Colonic mucosa (tissue), 4 donors: ENCODE measurements at regions not wholly inside any gene's neighbourhood (a gene's known extent, or its start where the extent isn't known, plus 50 kb on each side); places are given as distances from the start of the nearest gene placed in this dataset.
"Not testable (repeated sequence)": the region's sequence is repeated elsewhere in the genome, so short reads cannot be mapped to it uniquely, and the experiment has no call there.

ENCODE experiments used
- DNase-seq: peaks from one replicate; pipeline ENCODE4 v3.0.0-alpha.2; 2020
- H3K27ac ChIP-seq: fragments of 200-600 bp; one replicate; pipeline ENCODE4 v1.8.0; 2021
- H3K27me3 ChIP-seq: fragments of 200-600 bp; one replicate; pipeline ENCODE4 v1.8.0; 2021
- H3K36me3 ChIP-seq: fragments of 200-600 bp; one replicate; pipeline ENCODE4 v1.8.0; 2021
- H3K4me1 ChIP-seq: fragments of 200-600 bp; one replicate; pipeline ENCODE4 v1.8.0; 2021; ENCODE audit warnings: mild to moderate bottlenecking
- H3K4me3 ChIP-seq: fragments of 200-600 bp; one replicate; pipeline ENCODE4 v1.8.0; 2021
- H3K9ac ChIP-seq, 2 donors: one replicate each; pipeline ENCODE4 v1.7.0; 2013; ENCODE audit warnings: control low read depth in 2 of 2, low read depth in 2 of 2, low read length in 2 of 2
- H3K9me3 ChIP-seq: fragments of 200-600 bp; one replicate; pipeline ENCODE4 v1.8.0; 2021
- CTCF ChIP-seq: fragments of 200-600 bp; IDR thresholded peaks from one replicate; pipeline ENCODE4 v1.8.0; 2022; ENCODE audit warnings: antibody characterized with exemption, mild to moderate bottlenecking
- intact Hi-C: fragments of 100-400 bp; cut with DNase I; formaldehyde crosslinking; loops from one replicate; pipeline ENCODE4 v1.14.1; 2022
- donor health status: healthy.
- donor health status: DM: no; HTN: no; CAD: no.
- donor health status: DM: no; HTN: no; CAD: no.

DNA sequence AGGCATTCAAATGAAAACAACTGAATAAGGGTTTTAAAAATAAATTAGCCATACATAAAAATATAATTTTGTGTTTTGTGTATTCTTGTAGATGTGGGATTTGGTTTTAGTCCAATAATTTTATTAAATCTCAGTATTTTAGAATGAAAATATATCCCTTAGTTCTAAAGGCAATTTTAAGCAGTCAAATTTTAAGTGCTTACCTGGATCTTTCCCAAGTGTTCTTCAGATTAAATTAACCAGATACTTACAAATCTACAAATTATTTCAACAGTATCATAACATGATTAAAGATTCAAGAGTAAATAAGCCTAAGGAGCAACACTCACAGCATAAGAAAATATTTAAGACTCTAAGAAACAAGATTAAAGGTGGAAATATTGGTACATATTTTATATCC is 275.0 kb upstream of the RBMS3 start:
- Histone ChIP-seq H3K9ac (no peak overlapping the region), H3K4me3 (no peak overlapping the region), H3K27ac (no peak overlapping the region), H3K4me1 (no peaks in the 10 kb centered on the region), H3K9me3 (no peaks in the 10 kb centered on the region), H3K27me3 (no peaks in the 10 kb centered on the region), H3K36me3 (no peaks in the 10 kb centered on the region)
- DNase-seq = no peak
- TF ChIP-seq CTCF = no peak
- intact Hi-C loops = no loop called here

- Histone ChIP-seq H3K36me3 (no peaks in the 10 kb centered on the region), H3K27ac (no peak overlapping the region), H3K9me3 (no peaks in the 10 kb centered on the region), H3K4me3 (no peak overlapping the region), H3K9ac (no peak overlapping the region), H3K4me1 (no peaks in the 10 kb centered on the region), H3K27me3 (no peaks in the 10 kb centered on the region)
- TF ChIP-seq CTCF = no peak
- no peak for DNase-seq
- intact Hi-C loops = no loop called here
These were observed 269.4 kb upstream of the RBMS3 start for GRCh38 chr3:29011441-29011840.

GRCh38 chr3:29011966-29012365 is 268.9 kb upstream of the RBMS3 start:
- Histone ChIP-seq H3K9ac (no peak overlapping the region), H3K4me1 (no peaks in the 10 kb centered on the region), H3K36me3 (no peaks in the 10 kb centered on the region), H3K27ac (no peak overlapping the region), H3K9me3 (no peaks in the 10 kb centered on the region), H3K4me3 (no peak overlapping the region), H3K27me3 (no peaks in the 10 kb centered on the region)
- intact Hi-C loops = no loop called here
- no peak for DNase-seq
- TF ChIP-seq CTCF = no peak

DNA sequence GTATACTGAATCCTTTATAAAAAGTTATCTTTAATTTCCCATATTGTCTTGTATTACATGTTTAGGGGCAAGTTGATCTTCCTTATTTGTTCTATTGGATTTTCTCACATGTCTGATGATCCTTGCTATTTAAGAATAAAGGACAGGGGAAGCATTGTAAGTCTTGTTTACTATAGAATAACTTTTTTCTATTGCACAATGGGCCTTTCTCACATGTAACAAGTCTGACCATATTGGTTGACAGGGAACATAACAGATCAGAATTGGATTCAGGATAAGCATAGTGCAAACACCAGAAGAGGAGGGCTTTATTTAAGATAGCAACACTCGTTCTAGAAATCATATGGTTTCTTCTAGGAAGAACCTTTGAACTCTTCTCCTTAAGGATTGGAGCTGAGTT is 257.9 kb upstream of the RBMS3 start:
- Histone ChIP-seq H3K9me3 (no peaks in the 10 kb centered on the region), H3K4me3 (no peak overlapping the region), H3K36me3 (no peaks in the 10 kb centered on the region), H3K4me1 (no peaks in the 10 kb centered on the region), H3K9ac (no peak overlapping the region), H3K27me3 (no peaks in the 10 kb centered on the region), H3K27ac (no peak overlapping the region)
- DNase-seq = no peak
- intact Hi-C loops = no loop called here
- no peak for TF ChIP-seq CTCF

- DNase-seq = no peak
- no peak for TF ChIP-seq CTCF
- Histone ChIP-seq H3K36me3 (no peaks in the 10 kb centered on the region), H3K4me1 (no peaks in the 10 kb centered on the region), H3K9me3 (no peaks in the 10 kb centered on the region), H3K27ac (no peak overlapping the region), H3K27me3 (no peaks in the 10 kb centered on the region), H3K9ac (no peak overlapping the region), H3K4me3 (no peak overlapping the region)
- intact Hi-C loops = no loop called here
These were observed 254.6 kb upstream of the RBMS3 start for GRCh38 chr3:29026286-29026685.

GRCh38 chr3:29026959-29027358 is 253.9 kb upstream of the RBMS3 start:
- Histone ChIP-seq H3K4me3 (no peak overlapping the region), H3K9ac (no peak overlapping the region), H3K9me3 (no peaks in the 10 kb centered on the region), H3K4me1 (no peaks in the 10 kb centered on the region), H3K27me3 (no peaks in the 10 kb centered on the region), H3K27ac (no peak overlapping the region), H3K36me3 (no peaks in the 10 kb centered on the region)
- DNase-seq = no peak
- no peak for TF ChIP-seq CTCF
- intact Hi-C loops = no loop called here

DNA sequence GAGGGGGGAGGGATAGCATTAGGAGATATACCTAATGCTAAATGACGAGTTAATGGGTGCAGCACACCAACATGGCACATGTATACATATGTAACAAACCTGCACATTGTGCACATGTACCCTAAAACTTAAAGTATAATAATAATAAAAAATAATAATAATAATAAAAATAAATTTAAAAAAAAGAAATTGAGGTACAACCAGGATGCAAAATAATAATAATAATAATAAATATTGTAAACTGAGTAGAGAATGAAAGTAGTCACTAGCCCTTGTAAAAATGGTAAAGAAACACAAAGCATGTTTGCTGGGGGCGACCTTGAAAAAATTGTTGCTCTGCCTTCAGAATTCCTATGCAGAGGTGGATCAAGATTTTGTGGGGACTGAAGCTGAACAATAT is 249.7 kb upstream of the RBMS3 start:
- H3K27ac ChIP-seq, H3K27me3 ChIP-seq, DNase-seq, H3K36me3 ChIP-seq, H3K4me1 ChIP-seq, H3K9ac ChIP-seq, intact Hi-C loops, H3K4me3 ChIP-seq, H3K9me3 ChIP-seq: not testable (repeated sequence)
